OCI-LY7 (cell line): ENCODE measurements at regions not wholly inside any gene's neighbourhood (a gene's known extent, or its start where the extent isn't known, plus 50 kb on each side); places are given as distances from the start of the nearest gene placed in this dataset.

Experiments
- BruUV-seq: library from RNA; stranded (reverse); fragments of 400-500 nt; replicated peaks from 2 replicates; lab custom pipeline; 2021; lab: Mats Ljungman, UMichigan
- CTCF ChIA-PET: fragments of 300-600 bp; sonication (Branson Sonifier 250); formaldehyde crosslinking; loops from one replicate; lab custom pipeline; 2022; ENCODE audit warnings: antibody characterized with exemption; ENCODE audit not compliant: unreplicated experiment; lab: Charles Lee
- POLR2A ChIA-PET: fragments of 300-600 bp; sonication (Branson Sonifier 250); formaldehyde crosslinking; loops from one replicate; lab custom pipeline; 2022; ENCODE audit warnings: antibody characterized with exemption; lab: Charles Lee
- DNase-seq: peaks from one replicate; pipeline ENCODE4 v3.0.0-alpha.2; 2015; ENCODE audit warnings: low spot score
- H2AFZ ChIP-seq: fragments of 200-600 bp; sonication (generic), shearing (Covaris generic); 2 replicates; pipeline ENCODE4 v1.6.1; 2014; ENCODE audit warnings: mild to moderate bottlenecking, antibody characterized with exemption, low read length, moderate library complexity
- H3K27ac ChIP-seq: fragments of 200-600 bp; sonication (generic); 2 replicates; pipeline ENCODE4 v1.5.1; 2014; ENCODE audit warnings: mixed run types, low read depth, mild to moderate bottlenecking, moderate library complexity, low read length, inconsistent platforms; ENCODE audit not compliant: poor library complexity, severe bottlenecking
- H3K36me3 ChIP-seq: fragments of 200-600 bp; sonication (generic); 2 replicates; pipeline ENCODE4 v1.6.1; 2014; ENCODE audit warnings: mild to moderate bottlenecking, antibody characterized with exemption, low read length, moderate library complexity, mixed read lengths; ENCODE audit not compliant: insufficient read depth
- H3K4me1 ChIP-seq: fragments of 200-600 bp; sonication (generic); 2 replicates; pipeline ENCODE4 v1.5.1; 2014; ENCODE audit warnings: mild to moderate bottlenecking, low read length; ENCODE audit not compliant: insufficient read depth, poor library complexity, severe bottlenecking
- H3K4me2 ChIP-seq: fragments of 200-600 bp; sonication (generic); 2 replicates; pipeline ENCODE4 v1.6.1; 2014; ENCODE audit warnings: mild to moderate bottlenecking, low read length
- H3K4me3 ChIP-seq: fragments of 200-600 bp; sonication (generic); 2 replicates; pipeline ENCODE4 v1.5.1; 2014; ENCODE audit warnings: mild to moderate bottlenecking, low read depth, low read length; ENCODE audit not compliant: poor library complexity, severe bottlenecking
- H3K79me2 ChIP-seq: fragments of 200-600 bp; sonication (generic); 2 replicates; pipeline ENCODE4 v1.6.1; 2016; ENCODE audit warnings: low read depth, mild to moderate bottlenecking, low read length, moderate library complexity, mixed read lengths; ENCODE audit not compliant: insufficient read depth
- H3K9me2 ChIP-seq: fragments of 200-600 bp; sonication (generic); 2 replicates; pipeline ENCODE4 v1.6.1; 2016; ENCODE audit warnings: mild to moderate bottlenecking, low read length, mixed read lengths; ENCODE audit not compliant: insufficient read depth
- H3K9me3 ChIP-seq: fragments of 200-600 bp; sonication (generic); 2 replicates; pipeline ENCODE4 v1.6.1; 2014; ENCODE audit warnings: mild to moderate bottlenecking, mixed run types, low read length, mixed read lengths
- H4K20me1 ChIP-seq: fragments of 200-600 bp; sonication (generic); 2 replicates; pipeline ENCODE4 v1.6.1; 2014; ENCODE audit warnings: mild to moderate bottlenecking, antibody characterized with exemption, low read length, moderate library complexity, mixed read lengths; ENCODE audit not compliant: insufficient read depth
- EZH2phosphoT487 ChIP-seq: fragments of 200-600 bp; sonication (generic); IDR thresholded peaks from 2 replicates; pipeline ENCODE4 v1.6.1; 2018; ENCODE audit warnings: low read depth, borderline replicate concordance, mild to moderate bottlenecking, mixed run types, antibody characterized with exemption, low read length, moderate library complexity, mixed read lengths
- intact Hi-C: fragments of 100-400 bp; cut with micrococcal nuclease; formaldehyde crosslinking; loops from one replicate; pipeline ENCODE4 v1.10.0; 2022; ENCODE audit not compliant: unreplicated experiment
- TF ChIP-seq, protein P1 (sequence below): fragments of 200-600 bp; sonication (generic); conservative IDR thresholded peaks from 2 replicates; pipeline ENCODE4 v1.5.1; 2014; ENCODE audit warnings: mild to moderate bottlenecking, antibody characterized with exemption, low read length, moderate library complexity, mixed read lengths

DNA sequence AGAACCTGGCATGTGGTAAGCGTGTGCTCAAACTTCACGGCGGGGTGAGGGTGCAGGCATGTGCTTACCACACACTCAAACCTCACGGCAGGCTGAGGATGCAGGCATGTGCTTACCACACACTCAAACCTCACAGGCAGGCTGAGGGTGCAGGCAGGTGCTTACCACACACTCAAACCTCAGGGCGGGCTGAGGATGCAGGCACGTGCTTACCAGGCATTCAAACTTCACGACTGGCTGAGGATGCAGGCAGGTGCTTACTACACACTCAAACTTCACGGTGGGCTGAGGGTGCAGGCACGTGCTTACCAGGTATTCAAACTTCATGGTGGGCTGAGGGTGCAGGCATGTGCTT is 105.0 kb upstream of the ALKAL2 start:
- BruUV-seq = no TSS peak
- DNase-seq = no peak
- POLR2A ChIA-PET = interaction anchor here (0.7 kb wide), 1 partner anchor 200 kb away, joined by 3 read pairs; no protein-coding TSS in a partner anchor
- Histone ChIP-seq H3K9me2 (no peaks in the 10 kb centered on the region), H3K4me2 (no peak overlapping the region), H4K20me1 (no peaks in the 10 kb centered on the region), H3K79me2 (no peaks in the 10 kb centered on the region), H3K36me3 (no peaks in the 10 kb centered on the region), H3K4me3 (no peak overlapping the region), H3K27ac (no peak overlapping the region), H2AFZ (no peak overlapping the region), H3K9me3 (no peaks in the 10 kb centered on the region), H3K4me1 (no peaks in the 10 kb centered on the region)
- intact Hi-C loops = no loop called here
- TF ChIP-seq, protein P1, sequence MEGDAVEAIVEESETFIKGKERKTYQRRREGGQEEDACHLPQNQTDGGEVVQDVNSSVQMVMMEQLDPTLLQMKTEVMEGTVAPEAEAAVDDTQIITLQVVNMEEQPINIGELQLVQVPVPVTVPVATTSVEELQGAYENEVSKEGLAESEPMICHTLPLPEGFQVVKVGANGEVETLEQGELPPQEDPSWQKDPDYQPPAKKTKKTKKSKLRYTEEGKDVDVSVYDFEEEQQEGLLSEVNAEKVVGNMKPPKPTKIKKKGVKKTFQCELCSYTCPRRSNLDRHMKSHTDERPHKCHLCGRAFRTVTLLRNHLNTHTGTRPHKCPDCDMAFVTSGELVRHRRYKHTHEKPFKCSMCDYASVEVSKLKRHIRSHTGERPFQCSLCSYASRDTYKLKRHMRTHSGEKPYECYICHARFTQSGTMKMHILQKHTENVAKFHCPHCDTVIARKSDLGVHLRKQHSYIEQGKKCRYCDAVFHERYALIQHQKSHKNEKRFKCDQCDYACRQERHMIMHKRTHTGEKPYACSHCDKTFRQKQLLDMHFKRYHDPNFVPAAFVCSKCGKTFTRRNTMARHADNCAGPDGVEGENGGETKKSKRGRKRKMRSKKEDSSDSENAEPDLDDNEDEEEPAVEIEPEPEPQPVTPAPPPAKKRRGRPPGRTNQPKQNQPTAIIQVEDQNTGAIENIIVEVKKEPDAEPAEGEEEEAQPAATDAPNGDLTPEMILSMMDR = no peak
- TF ChIP-seq EZH2phosphoT487 = no peak
- CTCF ChIA-PET = no interaction called here

DNA sequence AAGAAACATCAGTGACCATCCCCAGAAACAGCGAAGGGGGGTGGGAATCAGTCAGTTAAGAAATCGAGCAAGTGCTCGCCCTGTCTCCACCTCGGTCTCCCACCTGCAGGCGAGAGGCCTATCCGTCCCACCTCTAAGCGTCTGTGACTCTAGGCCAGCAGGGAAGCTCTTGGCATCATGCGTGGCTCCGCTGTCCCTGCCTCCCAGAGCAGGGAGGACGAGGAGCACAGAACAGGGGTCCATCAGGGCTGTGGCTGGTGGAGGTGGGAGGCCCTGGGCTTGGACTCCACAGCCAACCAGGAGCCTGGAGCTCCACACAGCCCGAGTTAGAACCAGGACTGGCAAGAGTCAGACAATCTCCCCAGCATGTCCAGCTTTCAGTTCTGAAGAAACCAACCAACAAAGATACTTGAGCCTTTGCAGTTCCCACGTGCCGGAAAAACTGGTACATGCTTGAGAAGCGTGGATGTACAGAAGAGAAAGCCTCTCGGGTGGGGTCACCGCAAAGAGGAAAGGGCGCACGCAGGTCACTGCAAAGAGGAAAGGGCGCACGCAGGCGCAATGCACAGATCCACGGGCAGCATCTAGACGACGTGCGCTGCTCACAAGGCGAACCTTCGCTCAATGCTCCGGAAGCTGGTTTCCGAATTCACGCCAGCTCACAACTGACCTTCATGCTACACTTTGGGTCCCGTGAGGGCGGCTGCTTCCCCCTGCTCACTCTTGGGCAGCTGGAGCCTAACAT is 104.5 kb upstream of the ALKAL2 start:
- ChIA-PET CTCF (interaction anchor here (0.6 kb wide), 1 partner anchor 1210 kb away, joined by 3 read pairs; no protein-coding TSS in a partner anchor), POLR2A (no interaction called here)
- Histone ChIP-seq H3K4me3 (no peak overlapping the region), H3K9me2 (no peaks in the 10 kb centered on the region), H3K4me1 (no peaks in the 10 kb centered on the region), H3K36me3 (no peaks in the 10 kb centered on the region), H3K4me2 (no peak overlapping the region), H3K9me3 (no peaks in the 10 kb centered on the region), H4K20me1 (no peaks in the 10 kb centered on the region), H3K79me2 (no peaks in the 10 kb centered on the region), H3K27ac (no peak overlapping the region), H2AFZ (no peak overlapping the region)
- DNase-seq = no peak
- BruUV-seq = no TSS peak
- intact Hi-C loops = no loop called here
- TF ChIP-seq, protein P1 = no peak
- no peak for TF ChIP-seq EZH2phosphoT487

DNA sequence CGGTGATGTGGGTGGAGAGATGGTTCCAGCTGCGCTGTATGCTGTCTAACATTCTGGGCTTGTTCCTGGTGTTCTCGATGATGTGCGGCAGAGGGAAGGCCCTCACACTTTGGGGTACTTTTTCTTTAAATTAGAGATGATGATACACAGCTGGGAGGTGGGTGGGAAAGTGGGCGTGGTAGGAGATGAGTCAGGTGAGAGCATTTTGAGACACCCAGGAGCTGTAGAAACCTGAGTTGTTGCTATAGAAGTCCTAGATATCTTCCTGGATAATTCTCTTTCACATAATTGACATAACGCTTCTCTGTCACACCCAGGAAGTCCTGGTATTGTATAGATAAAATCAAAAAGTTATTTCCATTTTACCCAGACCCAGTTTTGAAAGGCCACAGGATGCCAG is 103.8 kb upstream of the ALKAL2 start:
- TF ChIP-seq, protein P1 = no peak
- TF ChIP-seq EZH2phosphoT487 = no peak
- H2AFZ ChIP-seq = no peak overlapping the region
- H3K36me3 ChIP-seq = no peaks in the 10 kb centered on the region
- intact Hi-C loops = no loop called here
- H3K4me2 ChIP-seq = no peak overlapping the region
- H3K4me3 ChIP-seq = no peak overlapping the region
- ChIA-PET CTCF (interaction anchor here (0.6 kb wide), 1 partner anchor 1211 kb away, joined by 3 read pairs; no protein-coding TSS in a partner anchor), POLR2A (no interaction called here)
- BruUV-seq = no TSS peak
- H4K20me1 ChIP-seq = no peaks in the 10 kb centered on the region
- no peak for DNase-seq
- H3K4me1 ChIP-seq = no peaks in the 10 kb centered on the region
- H3K9me3 ChIP-seq = no peaks in the 10 kb centered on the region
- H3K79me2 ChIP-seq = no peaks in the 10 kb centered on the region
- no peak overlapping the region for H3K27ac ChIP-seq
- no peaks in the 10 kb centered on the region for H3K9me2 ChIP-seq
